Mucosa of descending colon (tissue), 3 donors: ENCODE measurements at regions not wholly inside any gene's neighbourhood (a gene's known extent, or its start where the extent isn't known, plus 50 kb on each side); places are given as distances from the start of the nearest gene placed in this dataset.
"Not testable (repeated sequence)": the region's sequence is repeated elsewhere in the genome, so short reads cannot be mapped to it uniquely, and the experiment has no call there.

ENCODE experiments used
- ATAC-seq: fragments of 200-7000 bp; cut with Tn5 transposase; one replicate; pipeline ENCODE4 v1.9.1; 2020; ENCODE audit warnings: mild to moderate bottlenecking, moderate library complexity
- DNase-seq, 3 donors: peaks; one replicate each; pipeline ENCODE4 v3.0.0-alpha.2; 2020
- H3K36me3 ChIP-seq: fragments of 200-600 bp; one replicate; pipeline ENCODE4 v1.8.0; 2021; ENCODE audit warnings: low read depth, mild to moderate bottlenecking
- H3K4me1 ChIP-seq: fragments of 200-600 bp; one replicate; pipeline ENCODE4 v1.8.0; 2021; ENCODE audit warnings: low read depth, mild to moderate bottlenecking
- H3K4me3 ChIP-seq: fragments of 200-600 bp; one replicate; pipeline ENCODE4 v1.8.0; 2021; ENCODE audit warnings: mild to moderate bottlenecking
- H3K9me3 ChIP-seq: fragments of 200-600 bp; one replicate; pipeline ENCODE4 v1.8.0; 2021; ENCODE audit warnings: mild to moderate bottlenecking
- CTCF ChIP-seq: fragments of 200-600 bp; IDR thresholded peaks from one replicate; pipeline ENCODE4 v1.8.0; 2022; ENCODE audit warnings: antibody characterized with exemption, mild to moderate bottlenecking
- intact Hi-C, 2 donors: fragments of 100-400 bp; cut with DNase I in 1 of 2; cut with micrococcal nuclease in 1 of 2; formaldehyde crosslinking; loops; one replicate each; pipeline versions ENCODE4 v1.11.0 to v1.11.1; 2022; cut with DNase I, micrococcal nuclease
- donor health status: DM: no; HTN: no; CAD: no; lungs with moderate emphysema.
- donor health status: DM: no; HTN: no; CAD: no.
- donor health status: DM: no; HTN: yes; CAD: no.

- no peak for ATAC-seq
Observed at GRCh38 chr1:187568067-187568466, 739.3 kb downstream of the PLA2G4A start.

GRCh38 chr1:187570166-187570565 is 741.4 kb downstream of the PLA2G4A start:
- Histone ChIP-seq H3K4me1 (no peaks in the 10 kb centered on the region), H3K36me3 (no peaks in the 10 kb centered on the region), H3K9me3 (peaks cover 5% of the 10 kb centered on the region), H3K4me3 (no peak overlapping the region)
- ATAC-seq = no peak
- intact Hi-C loops = no loop called here
- DNase-seq = no peak
- TF ChIP-seq CTCF = no peak

More at GRCh38 chr1:187568067-187568466, 739.3 kb downstream of the PLA2G4A start:
- no peak for TF ChIP-seq CTCF
- Histone ChIP-seq H3K4me1 (no peaks in the 10 kb centered on the region), H3K9me3 (peaks cover 5% of the 10 kb centered on the region), H3K36me3 (no peaks in the 10 kb centered on the region), H3K4me3 (no peak overlapping the region)
- DNase-seq = no peak
- intact Hi-C loops = no loop called here

GRCh38 chr1:187577610-187578009 is 748.9 kb downstream of the PLA2G4A start:
- Histone ChIP-seq H3K9me3 (peaks cover 6% of the 10 kb centered on the region), H3K4me3 (no peak overlapping the region), H3K4me1 (no peaks in the 10 kb centered on the region), H3K36me3 (no peaks in the 10 kb centered on the region)
- ATAC-seq = no peak
- no peak for DNase-seq
- no peak for TF ChIP-seq CTCF
- intact Hi-C loops = no loop called here

- no peak for ATAC-seq
- no peak overlapping the region for H3K4me3 ChIP-seq
- TF ChIP-seq CTCF = no peak
- H3K9me3 ChIP-seq = no peaks in the 10 kb centered on the region
- no peak for DNase-seq
- H3K4me1 ChIP-seq = no peaks in the 10 kb centered on the region
- H3K36me3 ChIP-seq = no peaks in the 10 kb centered on the region
- intact Hi-C loops = no loop called here
Observed at GRCh38 chr1:187588917-187589316, 760.2 kb downstream of the PLA2G4A start.

- no peak overlapping the region for H3K4me3 ChIP-seq
- intact Hi-C loops = no loop called here
- DNase-seq = no peak
- no peak for ATAC-seq
- no peaks in the 10 kb centered on the region for H3K4me1 ChIP-seq
- no peaks in the 10 kb centered on the region for H3K36me3 ChIP-seq
- peaks cover 12% of the 10 kb centered on the region for H3K9me3 ChIP-seq
- no peak for TF ChIP-seq CTCF
Observed at GRCh38 chr1:187605736-187606135, 777.0 kb downstream of the PLA2G4A start.

- peaks cover 24% of the 10 kb centered on the region for H3K9me3 ChIP-seq
- H3K4me3 ChIP-seq, intact Hi-C loops, H3K4me1 ChIP-seq, ATAC-seq, H3K36me3 ChIP-seq, DNase-seq: not testable (repeated sequence)
Observed at GRCh38 chr1:187615853-187616735, 787.3 kb downstream of the PLA2G4A start.

GRCh38 chr1:187616830-187617229 is 788.1 kb downstream of the PLA2G4A start:
- H3K4me1 ChIP-seq, H3K36me3 ChIP-seq, DNase-seq, intact Hi-C loops, H3K4me3 ChIP-seq, ATAC-seq: not testable (repeated sequence)
- peaks cover 24% of the 10 kb centered on the region for H3K9me3 ChIP-seq
